ENCODE measurements at regions not wholly inside any gene's neighbourhood (a gene's known extent, or its start where the extent isn't known, plus 50 kb on each side); places are given as distances from the start of the nearest gene placed in this dataset.

DNA sequence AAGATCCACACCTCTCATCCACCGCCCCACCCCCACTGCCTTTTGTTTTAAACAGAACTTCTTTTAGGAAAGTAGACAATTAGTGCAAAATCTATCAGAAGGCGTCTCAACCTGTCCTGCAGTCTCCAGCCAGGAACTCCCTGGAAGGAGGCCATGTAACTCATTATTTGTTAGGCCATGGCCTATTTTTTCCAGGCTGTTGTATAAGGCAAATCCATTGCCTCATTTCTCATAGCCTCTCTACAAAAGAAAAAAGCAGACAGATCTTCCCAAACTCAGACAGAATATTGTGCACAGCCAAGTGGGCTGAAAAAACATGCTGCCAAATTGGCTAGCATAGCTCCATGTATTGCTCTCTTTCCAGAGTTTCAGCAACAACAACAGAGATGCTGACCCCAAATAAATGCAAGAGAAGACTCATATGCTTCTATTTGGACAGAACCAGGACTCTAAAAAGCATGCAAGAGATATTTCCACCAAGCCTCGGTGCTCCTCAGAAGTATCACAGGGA is 770.7 kb upstream of the CXADR start:
- TF ChIP-seq CTCF (conservative IDR thresholded peaks at IDR 0.05; ENCODE audit: low read depth, low read length) (no peak), EZH2 (IDR thresholded peaks at IDR 0.05; ENCODE audit: borderline replicate concordance, low read depth, low read length, poor library complexity, severe bottlenecking) (no peak)

All from A673 (cell line).